Natural killer cell (primary cell): ENCODE measurements at regions not wholly inside any gene's neighbourhood (a gene's known extent, or its start where the extent isn't known, plus 50 kb on each side); places are given as distances from the start of the nearest gene placed in this dataset.

Source experiments
- ATAC-seq, 3 donors: fragments of 150-1000 bp in 2 of 3; fragments of 200-7000 bp in 1 of 3; cut with Tn5 transposase; 1 replicate in 1 of 3; 2 replicates in 2 of 3; pipeline ENCODE4 v1.10.0; 2021; ENCODE audit warnings: mild to moderate bottlenecking in 2 of 3, moderate library complexity in 2 of 3
- DNase-seq, 2 donors: peaks; one replicate each; pipeline versions ENCODE4 v3.0.0 to v3.0.0-alpha.2; 2013 to 2021; ENCODE audit warnings: mixed read lengths in 1 of 2
- H3K27ac ChIP-seq: one replicate; pipeline ENCODE4 v1.5.1; 2013; ENCODE audit warnings: mild to moderate bottlenecking, low read length
- H3K27me3 ChIP-seq: one replicate; pipeline ENCODE4 v1.6.1; 2013; ENCODE audit warnings: low read length; ENCODE audit not compliant: control insufficient read depth, insufficient read depth
- H3K36me3 ChIP-seq: one replicate; pipeline ENCODE4 v1.6.1; 2013; ENCODE audit warnings: low read length; ENCODE audit not compliant: control insufficient read depth, insufficient read depth
- H3K4me1 ChIP-seq: one replicate; pipeline ENCODE4 v1.6.1; 2013; ENCODE audit warnings: low read length; ENCODE audit not compliant: control insufficient read depth, insufficient read depth
- H3K4me3 ChIP-seq: one replicate; pipeline ENCODE4 v1.5.1; 2013; ENCODE audit warnings: low read length
- H3K9me3 ChIP-seq: one replicate; pipeline ENCODE4 v1.6.1; 2013; ENCODE audit warnings: low read length; ENCODE audit not compliant: control insufficient read depth, insufficient read depth
- H3K27ac Mint-ChIP-seq, 2 donors: one replicate each; pipeline ENCODE4 v1.8.0; 2022; ENCODE audit warnings: mild to moderate bottlenecking in 2 of 2, mixed read lengths in 2 of 2, moderate library complexity in 1 of 2
- H3K27me3 Mint-ChIP-seq, 2 donors: one replicate each; pipeline ENCODE4 v1.8.0; 2022; ENCODE audit warnings: low read depth in 2 of 2, mixed read lengths in 2 of 2
- H3K36me3 Mint-ChIP-seq: one replicate; pipeline ENCODE4 v1.8.0; 2022; ENCODE audit warnings: mixed read lengths
- H3K4me1 Mint-ChIP-seq, 2 donors: one replicate each; pipeline ENCODE4 v1.8.0; 2022; ENCODE audit warnings: mixed read lengths in 2 of 2
- H3K4me3 Mint-ChIP-seq: one replicate; pipeline ENCODE4 v1.8.0; 2022; ENCODE audit warnings: mild to moderate bottlenecking, moderate library complexity, mixed read lengths
- H3K9me3 Mint-ChIP-seq, 2 donors: one replicate each; pipeline ENCODE4 v1.8.0; 2022; ENCODE audit warnings: mixed read lengths in 2 of 2
- WGBS: methylation state at CpG from one replicate; pipeline ENCODE4 v1.1.7; 2013; ENCODE audit warnings: missing lambda C conversion rate; ENCODE audit not compliant: insufficient coverage; 5-methylcytosine and 5-hydroxymethylcytosine counted together
- intact Hi-C: fragments of 100-400 bp; cut with micrococcal nuclease; formaldehyde crosslinking; loops from one replicate; pipeline ENCODE4 v1.14.2; 2022
- TF ChIP-seq, protein P1 (sequence below): fragments of 200-600 bp; IDR thresholded peaks from one replicate; pipeline ENCODE4 v1.8.0; 2022; ENCODE audit warnings: antibody characterized with exemption

DNA sequence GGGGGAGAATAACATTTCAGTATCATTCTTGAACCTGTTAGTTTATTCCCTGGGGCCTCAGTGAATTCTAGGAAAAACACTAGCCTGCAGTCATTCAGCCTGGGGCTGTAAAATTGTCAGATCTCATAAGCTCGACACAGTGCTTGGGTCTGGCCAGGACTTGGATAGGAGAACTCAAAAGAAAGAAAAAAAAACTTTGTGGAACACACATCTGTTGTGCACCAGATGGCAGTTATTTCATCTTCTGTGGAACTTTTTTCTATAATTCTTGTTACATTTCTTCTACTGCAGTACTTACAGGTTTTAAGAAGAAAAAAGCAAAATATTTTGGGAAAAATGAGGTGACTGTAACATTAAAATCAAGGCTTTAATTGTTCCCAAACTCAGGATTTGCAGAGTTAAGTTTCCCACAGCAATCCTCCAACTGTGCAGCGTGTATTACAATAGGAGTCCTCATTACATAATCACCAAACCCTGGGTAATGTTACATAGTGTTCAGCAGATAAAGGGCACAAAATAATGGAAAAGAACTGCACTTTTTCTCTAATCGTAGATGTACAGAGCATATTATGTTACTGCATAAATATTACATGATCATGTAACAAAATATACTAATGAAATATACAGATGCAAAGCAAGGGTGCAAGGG, 531.1 kb upstream of the CITED2 start:
- Mint-ChIP-seq H3K4me3 (no peak overlapping the region), H3K36me3 (no peaks in the 10 kb centered on the region), H3K9me3 (no peaks in the 10 kb centered on the region), H3K4me1 (peaks cover 0 to 14% of the 10 kb centered on the region in 2 donors), H3K27me3 (no peaks in the 10 kb centered on the region), H3K27ac (no peak overlapping the region)
- DNase-seq (no peak), ATAC-seq (no peak)
- H3K4me1 ChIP-seq, result no peaks in the 10 kb centered on the region
- H3K9me3 ChIP-seq, result no peaks in the 10 kb centered on the region
- TF ChIP-seq, protein P1, sequence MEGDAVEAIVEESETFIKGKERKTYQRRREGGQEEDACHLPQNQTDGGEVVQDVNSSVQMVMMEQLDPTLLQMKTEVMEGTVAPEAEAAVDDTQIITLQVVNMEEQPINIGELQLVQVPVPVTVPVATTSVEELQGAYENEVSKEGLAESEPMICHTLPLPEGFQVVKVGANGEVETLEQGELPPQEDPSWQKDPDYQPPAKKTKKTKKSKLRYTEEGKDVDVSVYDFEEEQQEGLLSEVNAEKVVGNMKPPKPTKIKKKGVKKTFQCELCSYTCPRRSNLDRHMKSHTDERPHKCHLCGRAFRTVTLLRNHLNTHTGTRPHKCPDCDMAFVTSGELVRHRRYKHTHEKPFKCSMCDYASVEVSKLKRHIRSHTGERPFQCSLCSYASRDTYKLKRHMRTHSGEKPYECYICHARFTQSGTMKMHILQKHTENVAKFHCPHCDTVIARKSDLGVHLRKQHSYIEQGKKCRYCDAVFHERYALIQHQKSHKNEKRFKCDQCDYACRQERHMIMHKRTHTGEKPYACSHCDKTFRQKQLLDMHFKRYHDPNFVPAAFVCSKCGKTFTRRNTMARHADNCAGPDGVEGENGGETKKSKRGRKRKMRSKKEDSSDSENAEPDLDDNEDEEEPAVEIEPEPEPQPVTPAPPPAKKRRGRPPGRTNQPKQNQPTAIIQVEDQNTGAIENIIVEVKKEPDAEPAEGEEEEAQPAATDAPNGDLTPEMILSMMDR, result no peak
- 70% methylated on average over 1 of the region's 3 CpGs for WGBS
- intact Hi-C loops, result no loop called here
- no peaks in the 10 kb centered on the region for H3K36me3 ChIP-seq
- H3K4me3 ChIP-seq, result no peak overlapping the region
- no peaks in the 10 kb centered on the region for H3K27me3 ChIP-seq
- H3K27ac ChIP-seq, result no peak overlapping the region

DNA sequence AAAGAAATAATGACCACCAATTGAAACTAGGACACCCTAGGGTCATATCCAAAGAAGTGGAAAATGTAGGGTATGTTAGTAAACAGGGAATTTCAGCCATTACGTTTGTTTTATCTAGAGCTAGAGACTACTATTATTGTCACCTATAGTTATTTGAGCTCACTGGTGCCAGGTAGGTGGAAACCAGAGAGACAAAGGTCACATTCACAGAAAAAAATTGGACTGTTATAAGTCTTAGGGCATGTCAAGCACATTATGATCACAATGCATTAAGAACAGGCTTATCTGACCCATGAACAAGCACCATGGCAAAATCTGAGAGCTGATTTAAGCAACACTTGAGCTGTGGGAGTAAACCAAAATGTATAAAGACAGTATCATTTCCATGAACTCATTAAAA, 530.1 kb upstream of the CITED2 start:
- Mint-ChIP-seq H3K4me3 (no peak overlapping the region), H3K4me1 (peaks cover 0 to 14% of the 10 kb centered on the region in 2 donors), H3K27me3 (peaks cover 0 to 6% of the 10 kb centered on the region in 2 donors), H3K36me3 (no peaks in the 10 kb centered on the region), H3K9me3 (no peaks in the 10 kb centered on the region), H3K27ac (no peak overlapping the region)
- DNase-seq (no peak), ATAC-seq (no peak)
- H3K36me3 ChIP-seq, result no peaks in the 10 kb centered on the region
- no peak overlapping the region for H3K27ac ChIP-seq
- no peak overlapping the region for H3K4me3 ChIP-seq
- no peaks in the 10 kb centered on the region for H3K4me1 ChIP-seq
- WGBS, result 100% methylated on average over 1 of the region's 1 CpG
- intact Hi-C loops, result no loop called here
- TF ChIP-seq, protein P1, result no peak
- no peaks in the 10 kb centered on the region for H3K27me3 ChIP-seq
- no peaks in the 10 kb centered on the region for H3K9me3 ChIP-seq

DNA sequence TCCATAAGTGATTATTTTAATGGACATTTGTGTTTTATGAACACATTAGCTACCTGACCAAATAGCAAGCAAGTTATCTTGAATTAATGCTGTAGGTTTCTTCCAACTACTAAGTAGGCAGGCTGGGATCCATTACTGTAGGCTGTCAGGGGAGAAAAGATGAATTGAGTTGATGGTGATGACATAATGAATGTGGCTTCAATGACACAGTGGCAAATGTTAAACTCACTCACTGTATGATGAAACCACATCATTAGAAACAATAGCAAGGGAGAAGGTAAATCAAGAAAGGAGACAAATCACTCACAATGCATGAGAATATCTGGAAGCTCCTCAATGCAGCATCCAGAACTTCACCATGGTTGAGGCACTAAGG, 529.7 kb upstream of the CITED2 start:
- H3K4me1 ChIP-seq, result no peaks in the 10 kb centered on the region
- TF ChIP-seq, protein P1, result no peak
- Mint-ChIP-seq H3K27me3 (peaks cover 0 to 8% of the 10 kb centered on the region in 2 donors), H3K4me3 (no peak overlapping the region), H3K9me3 (no peaks in the 10 kb centered on the region), H3K4me1 (peaks cover 0 to 14% of the 10 kb centered on the region in 2 donors), H3K27ac (no peak overlapping the region), H3K36me3 (no peaks in the 10 kb centered on the region)
- H3K36me3 ChIP-seq, result no peaks in the 10 kb centered on the region
- DNase-seq (no peak), ATAC-seq (no peak)
- intact Hi-C loops, result no loop called here
- no peak overlapping the region for H3K4me3 ChIP-seq
- peak overlapping the region; percentile 18 for H3K27ac ChIP-seq
- no peaks in the 10 kb centered on the region for H3K27me3 ChIP-seq
- no peaks in the 10 kb centered on the region for H3K9me3 ChIP-seq
